ENCODE measurements at regions not wholly inside any gene's neighbourhood (a gene's known extent, or its start where the extent isn't known, plus 50 kb on each side); places are given as distances from the start of the nearest gene placed in this dataset.
A peak's percentile ranks its signal among the peaks of the same experiment; 100 is the strongest.

DNA sequence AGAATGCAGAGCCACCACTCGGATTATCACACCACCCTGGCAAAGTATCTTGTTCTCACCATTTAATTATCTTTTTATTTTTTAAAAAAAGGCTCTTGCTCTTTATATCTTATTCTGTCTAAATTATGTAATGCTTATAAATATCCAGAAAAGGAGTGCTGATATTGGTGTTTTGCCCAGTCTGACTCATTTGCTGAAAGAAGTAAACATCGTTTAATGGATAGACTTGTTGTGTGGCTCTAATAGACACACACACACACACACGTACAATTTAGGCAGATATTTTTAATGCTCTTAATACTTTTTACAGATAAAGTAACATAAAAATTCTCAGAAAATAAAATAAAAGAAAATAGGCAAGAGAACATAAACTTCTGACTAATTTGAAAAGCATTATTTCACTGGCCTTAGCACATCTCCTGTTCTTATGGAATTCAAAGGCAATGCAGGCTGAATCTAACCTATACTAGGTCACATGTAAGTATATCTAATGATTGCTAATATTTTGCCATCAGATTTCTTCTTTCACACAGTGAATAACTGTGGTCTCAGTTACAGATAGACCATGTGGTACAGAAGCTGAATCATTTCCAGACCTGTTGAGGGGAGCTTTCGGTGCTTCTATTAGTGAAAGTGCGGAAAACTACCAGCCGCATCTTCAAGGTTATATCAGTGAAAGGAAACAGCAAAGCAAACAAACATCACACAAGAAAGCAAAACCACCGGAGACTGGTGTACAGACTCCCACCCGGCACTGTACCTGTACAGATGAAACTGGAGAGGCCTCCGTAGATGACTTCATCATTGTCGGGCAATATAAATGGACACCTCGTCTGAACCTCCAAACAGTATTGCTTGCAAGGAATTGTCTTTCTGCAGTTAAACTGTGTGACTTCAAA, 642.1 kb upstream of the ARGLU1 start:
- DNase-seq (ENCODE audit: low read depth, low spot score): no peak

GRCh38 chr13:107208889-107209288, 641.0 kb upstream of the ARGLU1 start:
- DNase-seq (ENCODE audit: low read depth, low spot score): no peak

DNA sequence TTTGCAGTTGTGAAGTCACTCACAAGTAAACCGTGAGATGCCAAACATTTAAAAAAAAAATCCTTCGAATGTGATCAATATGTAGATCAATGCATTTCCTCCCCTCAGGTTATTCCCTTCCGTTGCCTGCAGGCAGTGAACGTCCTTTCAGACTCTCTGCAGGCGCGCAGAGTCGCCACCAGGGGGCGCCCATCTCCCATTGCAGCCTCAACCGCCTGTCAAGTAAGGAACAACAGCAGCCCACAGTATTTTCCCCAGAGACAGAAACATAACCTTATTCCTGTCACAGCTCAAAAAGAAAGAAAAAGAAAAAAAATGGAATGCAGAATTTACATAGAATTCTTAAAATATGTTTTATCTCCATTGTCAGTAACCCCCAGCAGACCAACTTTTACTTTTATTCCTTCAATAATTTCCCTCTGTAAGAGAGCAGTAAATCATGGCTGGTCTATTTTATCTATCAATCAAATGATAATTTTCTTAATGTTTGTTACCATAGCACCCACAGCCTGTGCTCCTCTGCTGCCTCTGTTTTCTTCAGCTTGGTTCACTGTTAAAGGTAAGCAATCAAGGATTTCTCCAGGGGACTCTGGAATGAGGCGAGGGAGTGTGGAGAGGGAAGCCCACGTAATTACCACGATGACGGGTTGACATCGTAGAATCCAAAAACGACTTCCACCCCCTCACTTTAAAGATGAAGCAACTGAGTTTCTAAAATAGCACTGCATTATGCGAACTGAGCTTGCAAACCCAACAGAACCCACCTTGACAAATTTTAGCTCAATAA, 637.6 kb upstream of the ARGLU1 start:
- DNase-seq (ENCODE audit: low read depth, low spot score): peak; percentile 9

- no peak for DNase-seq (ENCODE audit: low read depth, low spot score)
Measured at GRCh38 chr13:107203146-107203847, 635.4 kb upstream of the ARGLU1 start.

- no peak for DNase-seq (ENCODE audit: low read depth, low spot score)
Measured at GRCh38 chr13:107202371-107203023, 634.6 kb upstream of the ARGLU1 start.

DNA sequence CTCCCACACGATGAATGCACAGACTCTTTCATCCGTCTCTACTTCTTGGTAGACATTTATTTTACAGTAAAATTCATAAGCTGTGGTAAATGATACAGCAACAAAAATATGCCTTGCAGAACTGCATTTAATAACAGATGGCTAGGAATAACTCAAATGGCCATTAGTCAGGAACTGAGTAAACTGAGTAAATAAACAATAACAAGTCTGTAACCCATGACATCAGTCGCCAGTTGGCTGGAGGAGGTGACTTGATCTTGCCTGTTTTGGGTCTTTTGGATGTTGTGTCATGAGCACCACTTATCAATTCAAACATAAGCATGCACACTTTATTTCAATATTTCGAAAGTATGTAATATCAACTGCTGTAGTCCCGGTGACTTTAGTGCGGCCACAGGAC, 632.6 kb upstream of the ARGLU1 start:
- no peak for DNase-seq (ENCODE audit: low read depth, low spot score)

DNA sequence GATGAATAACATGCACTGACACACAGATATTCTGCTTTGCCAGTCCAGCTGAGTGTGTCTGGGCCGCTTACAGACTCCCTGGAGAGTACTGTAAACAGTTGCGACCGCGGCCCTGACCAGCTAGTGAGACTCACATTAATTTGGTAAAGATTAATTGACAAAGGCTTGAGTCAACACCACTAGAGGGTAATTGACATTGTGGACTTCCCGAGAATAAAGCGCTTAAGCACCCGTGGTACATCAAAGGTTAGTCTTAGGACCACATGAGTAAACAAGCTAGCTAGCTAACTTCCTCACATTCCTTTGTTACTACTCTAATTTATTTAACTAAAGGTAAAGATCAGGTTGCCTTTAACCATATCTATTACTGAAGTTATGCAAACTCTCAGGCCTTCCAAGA, 624.4 kb upstream of the ARGLU1 start:
- DNase-seq (ENCODE audit: low read depth, low spot score): no peak

- no peak for DNase-seq (ENCODE audit: low read depth, low spot score)
Measured at GRCh38 chr13:107190065-107190464, 622.1 kb upstream of the ARGLU1 start.

GRCh38 chr13:107185889-107186288, 618.0 kb upstream of the ARGLU1 start:
- no peak for DNase-seq (ENCODE audit: low read depth, low spot score)

- DNase-seq (ENCODE audit: low read depth, low spot score): no peak
Measured at GRCh38 chr13:107170270-107170931, 602.5 kb upstream of the ARGLU1 start.

- DNase-seq (ENCODE audit: low read depth, low spot score): no peak
Measured at GRCh38 chr13:107157271-107157670, 589.3 kb upstream of the ARGLU1 start.

DNA sequence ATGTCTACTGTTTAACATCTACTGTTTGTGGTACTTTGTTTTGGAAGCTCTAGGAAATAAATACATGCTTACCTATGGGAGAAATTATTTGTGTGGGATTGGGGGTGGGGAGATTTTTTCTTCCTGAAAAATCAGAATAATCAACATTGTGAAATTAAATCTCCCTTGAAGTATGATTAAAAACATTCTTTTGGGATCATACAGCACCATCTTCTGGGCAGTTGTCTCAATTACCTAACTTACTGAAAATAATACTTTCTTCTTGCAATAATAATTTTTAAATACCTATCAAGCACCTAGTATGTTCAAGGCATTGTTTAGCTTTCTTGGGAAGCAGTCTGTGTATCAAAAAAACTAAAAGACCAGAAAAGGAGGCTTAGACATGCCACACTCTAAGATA, 576.5 kb upstream of the ARGLU1 start:
- DNase-seq (ENCODE audit: low read depth, low spot score): no peak

GRCh38 chr13:107141767-107142166, 573.8 kb upstream of the ARGLU1 start:
- no peak for DNase-seq (ENCODE audit: low read depth, low spot score)

- no peak for DNase-seq (ENCODE audit: low read depth, low spot score)
Measured at GRCh38 chr13:107139006-107139405, 571.1 kb upstream of the ARGLU1 start.

GRCh38 chr13:107138486-107138885, 570.5 kb upstream of the ARGLU1 start:
- no peak for DNase-seq (ENCODE audit: low read depth, low spot score)

DNA sequence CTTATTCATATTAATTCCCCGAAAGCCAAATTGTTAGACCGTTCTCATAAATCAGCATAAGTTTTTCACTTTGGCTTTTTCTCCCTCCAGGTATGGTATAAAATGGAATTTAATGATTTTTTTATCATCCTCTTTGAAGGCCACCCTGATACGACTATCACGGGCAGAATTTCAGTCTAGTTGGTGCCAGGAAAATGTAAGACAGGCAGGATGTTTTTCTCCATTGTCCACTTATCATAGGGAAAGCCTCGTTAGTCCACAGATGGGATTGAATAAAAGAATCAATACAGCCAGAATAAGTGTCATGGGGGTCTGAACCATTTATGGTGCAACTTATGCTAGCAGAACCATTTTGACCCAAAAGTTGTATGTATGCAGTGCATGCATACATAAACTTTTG, 566.0 kb upstream of the ARGLU1 start:
- no peak for DNase-seq (ENCODE audit: low read depth, low spot score)

GRCh38 chr13:107130566-107130965, 562.6 kb upstream of the ARGLU1 start:
- DNase-seq (ENCODE audit: low read depth, low spot score): no peak

DNA sequence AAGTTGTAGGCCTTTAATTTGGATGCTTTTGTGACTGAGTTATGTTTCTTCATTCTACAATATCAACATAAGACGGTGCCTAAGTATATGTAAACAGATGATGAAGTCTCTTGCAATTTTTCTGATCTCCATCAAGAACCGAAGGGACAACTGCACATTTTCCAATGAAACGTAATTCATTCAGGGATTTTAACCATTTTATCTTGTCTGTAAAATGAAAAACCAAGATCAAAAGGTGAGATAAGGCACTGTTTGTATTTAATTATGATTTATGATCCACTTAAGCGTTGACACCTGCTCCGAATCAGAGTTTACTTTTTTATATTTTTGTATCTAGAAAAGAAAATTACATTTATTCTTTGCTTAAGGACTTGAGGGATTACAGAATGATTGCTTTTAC, 556.8 kb upstream of the ARGLU1 start:
- no peak for DNase-seq (ENCODE audit: low read depth, low spot score)

GRCh38 chr13:107124129-107124718, 556.3 kb upstream of the ARGLU1 start:
- DNase-seq (ENCODE audit: low read depth, low spot score): no peak

- DNase-seq (ENCODE audit: low read depth, low spot score): no peak
Measured at GRCh38 chr13:107121793-107122192, 553.9 kb upstream of the ARGLU1 start.

All from activated CD4-positive, CD25-positive, alpha-beta regulatory T cell treated with anti-CD3 and anti-CD28 coated beads, Interleukin-2, amount 50 U/mL, for 16 hours (primary cell).